ENCODE measurements at regions not wholly inside any gene's neighbourhood (a gene's known extent, or its start where the extent isn't known, plus 50 kb on each side); places are given as distances from the start of the nearest gene placed in this dataset.
A peak's percentile ranks its signal among the peaks of the same experiment; 100 is the strongest.

DNA sequence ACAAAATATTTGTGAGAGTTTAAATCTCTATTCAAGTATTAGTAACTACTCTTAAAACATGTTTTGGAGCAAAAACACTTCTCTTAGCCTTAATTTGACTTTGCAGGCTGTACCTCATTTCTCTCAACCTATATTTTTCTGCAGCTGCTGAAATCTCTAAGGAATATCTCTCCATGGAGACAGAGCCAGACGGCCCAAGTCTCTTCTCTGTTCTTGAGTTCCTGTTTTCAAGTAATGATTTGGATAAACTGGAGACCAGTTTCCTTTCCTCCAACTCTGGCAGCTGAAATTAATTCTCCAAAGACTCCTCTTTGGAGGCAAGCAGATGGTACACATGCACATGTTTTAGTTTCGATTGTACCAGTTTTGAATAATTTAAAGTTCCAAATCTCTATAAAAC lies 659.7 kb upstream of the NEGR1 start:
- H3K4me3 ChIP-seq (ENCODE audit: low read depth, low read length), result no peak overlapping the region
- no peak for DNase-seq (ENCODE audit: low read depth)
- TF ChIP-seq, protein P1, sequence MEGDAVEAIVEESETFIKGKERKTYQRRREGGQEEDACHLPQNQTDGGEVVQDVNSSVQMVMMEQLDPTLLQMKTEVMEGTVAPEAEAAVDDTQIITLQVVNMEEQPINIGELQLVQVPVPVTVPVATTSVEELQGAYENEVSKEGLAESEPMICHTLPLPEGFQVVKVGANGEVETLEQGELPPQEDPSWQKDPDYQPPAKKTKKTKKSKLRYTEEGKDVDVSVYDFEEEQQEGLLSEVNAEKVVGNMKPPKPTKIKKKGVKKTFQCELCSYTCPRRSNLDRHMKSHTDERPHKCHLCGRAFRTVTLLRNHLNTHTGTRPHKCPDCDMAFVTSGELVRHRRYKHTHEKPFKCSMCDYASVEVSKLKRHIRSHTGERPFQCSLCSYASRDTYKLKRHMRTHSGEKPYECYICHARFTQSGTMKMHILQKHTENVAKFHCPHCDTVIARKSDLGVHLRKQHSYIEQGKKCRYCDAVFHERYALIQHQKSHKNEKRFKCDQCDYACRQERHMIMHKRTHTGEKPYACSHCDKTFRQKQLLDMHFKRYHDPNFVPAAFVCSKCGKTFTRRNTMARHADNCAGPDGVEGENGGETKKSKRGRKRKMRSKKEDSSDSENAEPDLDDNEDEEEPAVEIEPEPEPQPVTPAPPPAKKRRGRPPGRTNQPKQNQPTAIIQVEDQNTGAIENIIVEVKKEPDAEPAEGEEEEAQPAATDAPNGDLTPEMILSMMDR (conservative IDR thresholded peaks at IDR 0.05; ENCODE audit: low read depth, low read length), result no peak

GRCh38 chr1:72938408-72938807 lies 656.1 kb upstream of the NEGR1 start:
- TF ChIP-seq, protein P1 (conservative IDR thresholded peaks at IDR 0.05; ENCODE audit: low read depth, low read length), result no peak
- no peak overlapping the region for H3K4me3 ChIP-seq (ENCODE audit: low read depth, low read length)
- DNase-seq (ENCODE audit: low read depth), result no peak

DNA sequence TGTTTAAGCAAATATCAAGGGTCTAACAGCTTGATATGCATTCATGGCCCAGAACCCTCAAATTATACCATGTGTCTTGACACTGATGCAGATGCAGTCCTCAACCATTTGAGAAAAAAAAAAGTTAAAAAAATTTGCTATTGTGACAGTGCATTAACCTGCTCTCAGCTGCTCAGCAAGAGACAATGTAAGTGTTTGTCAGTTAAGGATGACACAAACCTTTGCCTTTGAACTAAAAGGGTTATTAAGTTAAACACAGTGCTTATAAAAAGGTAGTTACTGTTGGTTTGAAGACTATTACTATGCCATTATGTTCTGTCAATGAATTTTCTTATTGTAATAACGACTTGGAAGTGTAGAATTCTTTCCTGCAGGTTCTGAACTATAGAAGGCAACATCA lies 655.6 kb upstream of the NEGR1 start:
- TF ChIP-seq, protein P1 (conservative IDR thresholded peaks at IDR 0.05; ENCODE audit: low read depth, low read length), result no peak
- H3K4me3 ChIP-seq (ENCODE audit: low read depth, low read length), result no peak overlapping the region
- no peak for DNase-seq (ENCODE audit: low read depth)

GRCh38 chr1:72936942-72937341 lies 654.6 kb upstream of the NEGR1 start:
- TF ChIP-seq, protein P1 (conservative IDR thresholded peaks at IDR 0.05; ENCODE audit: low read depth, low read length), result no peak
- peak; percentile 3 for DNase-seq (ENCODE audit: low read depth)

DNA sequence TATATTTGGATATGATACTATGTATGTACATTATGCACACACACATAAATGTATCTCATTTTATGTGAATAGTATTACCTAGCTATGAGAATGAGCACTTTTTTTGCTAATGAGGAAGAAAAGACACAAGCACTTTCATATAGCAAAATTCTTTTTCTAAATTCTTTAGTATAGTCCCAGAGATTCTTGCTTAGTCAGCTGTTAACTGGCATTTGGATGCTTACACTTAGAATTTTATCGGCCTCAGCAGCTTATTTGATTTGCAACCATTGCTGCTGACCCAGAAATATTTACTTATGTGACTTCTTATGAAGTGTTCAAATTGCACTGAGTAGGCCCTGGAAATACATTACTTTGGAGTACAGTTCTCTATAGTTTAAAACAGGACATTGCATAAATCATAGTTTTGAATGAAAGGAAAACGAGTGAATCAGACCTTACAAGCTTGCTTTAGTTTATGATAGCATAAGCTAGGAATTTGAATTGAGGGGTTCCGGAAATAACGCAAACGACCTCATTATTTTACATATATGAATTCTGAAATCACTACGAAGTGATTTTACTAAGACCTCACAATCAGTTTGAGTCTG lies 653.9 kb upstream of the NEGR1 start:
- no peak overlapping the region for H3K4me3 ChIP-seq (ENCODE audit: low read depth, low read length)
- TF ChIP-seq, protein P1 (conservative IDR thresholded peaks at IDR 0.05; ENCODE audit: low read depth, low read length), result no peak
- peak; percentile 16 for DNase-seq (ENCODE audit: low read depth)

More at GRCh38 chr1:72936942-72937341, 654.6 kb upstream of the NEGR1 start:
- no peak overlapping the region for H3K4me3 ChIP-seq (ENCODE audit: low read depth, low read length)

GRCh38 chr1:72932025-72932424 lies 649.7 kb upstream of the NEGR1 start:
- TF ChIP-seq, protein P1 (conservative IDR thresholded peaks at IDR 0.05; ENCODE audit: low read depth, low read length), result no peak
- DNase-seq (ENCODE audit: low read depth), result no peak
- H3K4me3 ChIP-seq (ENCODE audit: low read depth, low read length), result no peak overlapping the region

DNA sequence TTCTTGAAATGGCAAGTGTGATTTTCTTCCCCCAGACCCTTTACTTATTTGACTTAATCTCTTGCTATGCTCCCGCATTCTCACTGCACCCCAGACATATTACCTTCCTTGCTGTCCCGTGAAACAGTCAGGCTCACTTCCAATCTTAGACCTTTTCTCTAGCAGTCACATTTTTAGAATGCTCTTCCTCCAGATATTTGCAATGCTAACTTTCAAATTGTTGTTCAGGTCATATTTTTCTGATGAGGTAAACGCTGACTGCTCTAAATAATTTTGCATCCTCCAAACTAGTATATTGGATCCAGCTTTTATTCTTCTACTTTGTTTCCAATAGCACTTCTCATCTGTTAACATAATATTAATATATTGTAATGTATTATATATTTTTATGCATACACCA lies 648.2 kb upstream of the NEGR1 start:
- H3K4me3 ChIP-seq (ENCODE audit: low read depth, low read length), result no peak overlapping the region
- no peak for DNase-seq (ENCODE audit: low read depth)
- TF ChIP-seq, protein P1 (conservative IDR thresholded peaks at IDR 0.05; ENCODE audit: low read depth, low read length), result no peak
